AG08395 (cell line): ENCODE measurements at regions not wholly inside any gene's neighbourhood (a gene's known extent, or its start where the extent isn't known, plus 50 kb on each side); places are given as distances from the start of the nearest gene placed in this dataset.
"Not testable (repeated sequence)": the region's sequence is repeated elsewhere in the genome, so short reads cannot be mapped to it uniquely, and the experiment has no call there.

Experiments used
- DNase-seq: peaks from one replicate; pipeline ENCODE4 v3.0.0; 2012; ENCODE audit warnings: mixed read lengths, low spot score

- no peak for DNase-seq
Measured at GRCh38 chr11:71182791-71183677, 69.3 kb downstream of the SHANK2 start.

DNA sequence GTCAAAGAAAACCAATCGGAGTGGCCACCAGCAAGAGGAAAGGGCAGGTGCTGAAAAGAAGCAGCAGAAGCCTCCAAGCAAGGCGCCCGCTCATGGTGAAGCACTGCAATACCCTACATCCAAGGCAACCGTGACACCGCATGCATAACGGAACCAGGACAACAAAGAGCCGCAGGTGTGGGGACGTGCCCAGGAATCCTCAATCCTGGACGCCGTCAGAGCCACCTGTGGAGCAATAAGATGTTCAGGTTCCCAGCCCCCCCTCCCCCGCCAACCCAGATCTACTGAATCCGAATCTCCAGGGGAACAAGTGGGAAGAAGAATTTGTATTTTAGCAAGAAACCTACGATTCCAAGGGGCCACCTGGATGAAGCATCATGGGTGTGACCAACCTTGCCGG is 70.8 kb downstream of the SHANK2 start:
- no peak for DNase-seq

DNA sequence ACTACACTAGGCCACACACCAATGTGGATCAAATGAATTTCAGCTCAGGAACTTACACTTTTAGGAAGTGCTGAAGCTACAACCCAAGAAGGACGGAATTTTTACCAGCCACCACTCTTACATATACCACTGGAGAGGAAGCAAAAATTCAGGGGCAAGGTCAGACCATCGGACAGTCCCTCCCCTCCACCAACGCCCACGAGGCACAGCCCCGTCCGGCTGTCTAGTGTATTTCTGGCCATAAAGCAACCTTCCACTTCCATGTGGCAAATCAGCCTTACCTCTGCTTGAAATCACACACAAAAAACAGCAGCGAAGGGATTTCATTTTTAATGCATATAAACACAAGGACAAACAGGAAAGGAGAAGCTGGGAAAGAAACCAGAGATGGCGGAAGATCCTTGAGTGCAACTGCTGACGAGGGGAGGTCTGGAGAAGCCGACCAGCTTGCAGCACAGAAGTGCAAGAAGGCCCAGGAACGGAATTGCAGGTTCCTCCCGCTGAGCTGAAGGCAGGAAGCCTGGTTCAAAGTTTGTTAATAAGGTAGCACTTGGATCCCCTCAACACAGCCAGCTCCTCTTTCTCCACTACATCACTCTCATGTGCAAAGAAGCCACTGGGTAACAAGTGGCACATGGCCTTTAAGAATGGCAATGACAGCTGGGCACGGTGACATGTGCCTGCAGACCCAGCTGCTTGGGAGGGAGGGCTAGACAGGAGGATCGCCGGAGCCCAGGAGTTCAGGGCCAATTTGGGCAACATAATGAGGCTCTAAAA is 71.5 kb downstream of the SHANK2 start:
- DNase-seq, result no peak

GRCh38 chr11:71179877-71180605 is 72.3 kb downstream of the SHANK2 start:
- DNase-seq, result no peak

DNA sequence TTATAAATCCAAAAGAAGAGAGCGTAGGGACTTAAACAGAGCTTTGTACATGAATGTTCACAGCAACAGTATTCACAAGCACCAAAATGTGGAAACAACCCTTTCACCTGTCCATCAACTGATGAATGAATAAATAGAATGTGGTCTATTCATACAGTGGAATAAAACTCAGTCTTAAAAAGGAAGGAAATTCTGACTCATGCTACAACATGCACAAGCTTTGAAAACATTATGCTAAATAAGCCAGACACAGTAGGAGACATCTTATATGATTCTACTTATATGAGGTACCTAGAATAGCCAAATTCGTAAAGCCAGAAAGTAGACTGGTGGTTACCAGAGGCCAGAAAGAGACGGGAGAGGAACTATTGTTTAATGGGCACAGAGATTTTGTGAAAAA is 74.3 kb downstream of the SHANK2 start:
- DNase-seq, result no peak

DNA sequence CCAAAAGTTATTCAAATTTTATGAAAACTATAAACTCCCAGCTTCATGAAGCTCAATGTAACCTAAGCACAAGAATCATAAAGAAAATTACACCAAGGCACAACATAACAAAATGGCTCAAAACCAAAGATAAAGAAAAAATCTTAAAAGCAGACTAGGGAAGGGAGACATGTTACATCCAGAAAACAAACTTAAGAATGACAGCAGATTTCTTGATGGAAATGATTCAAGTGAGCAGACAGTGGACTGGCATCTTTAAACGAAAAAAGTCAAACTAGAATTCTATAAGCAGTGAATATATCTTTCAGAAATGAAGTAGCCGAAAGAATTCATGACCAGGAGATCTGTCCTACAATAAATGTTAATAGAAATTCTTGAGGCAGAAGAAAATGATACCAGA is 75.6 kb downstream of the SHANK2 start:
- no peak for DNase-seq

DNA sequence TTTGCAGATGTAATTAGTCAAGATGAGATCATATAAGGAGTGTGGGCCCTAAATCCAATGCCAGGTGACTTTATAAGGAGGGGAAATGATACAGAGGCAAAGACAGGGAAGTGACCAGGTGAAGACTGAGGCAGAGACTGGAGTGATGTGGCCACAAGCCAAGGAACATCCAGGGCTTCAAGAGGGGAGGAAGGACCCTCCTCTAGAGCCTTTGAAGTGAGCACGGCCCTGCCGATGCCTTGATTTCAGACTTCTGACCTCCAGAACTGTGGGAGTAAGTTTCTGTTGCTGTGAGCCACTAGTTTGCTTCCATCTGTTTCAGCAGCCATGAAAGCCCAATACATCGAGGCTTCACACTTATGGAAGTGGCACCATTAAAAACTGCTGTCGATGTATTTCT is 78.7 kb downstream of the SHANK2 start:
- DNase-seq, result no peak

DNA sequence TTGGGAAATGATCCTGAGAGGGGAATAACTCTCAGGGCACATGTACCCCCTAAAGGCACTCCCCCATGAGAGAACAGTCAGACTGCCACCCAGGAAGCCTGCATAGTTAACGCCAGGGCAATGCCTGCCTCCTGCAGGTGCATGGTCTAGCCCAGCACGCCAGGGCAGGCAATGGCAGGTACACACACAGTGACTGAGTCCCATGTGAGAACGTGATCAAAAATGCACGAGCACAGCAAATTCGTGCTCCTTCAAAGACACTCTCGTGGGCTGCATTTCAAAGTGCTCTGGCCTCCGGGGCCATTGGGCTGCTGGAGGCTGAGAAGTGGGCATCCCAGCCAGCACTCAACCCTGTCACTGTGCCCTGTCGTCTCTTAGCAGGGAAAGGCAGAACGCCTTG is 79.7 kb downstream of the SHANK2 start:
- no peak for DNase-seq

DNA sequence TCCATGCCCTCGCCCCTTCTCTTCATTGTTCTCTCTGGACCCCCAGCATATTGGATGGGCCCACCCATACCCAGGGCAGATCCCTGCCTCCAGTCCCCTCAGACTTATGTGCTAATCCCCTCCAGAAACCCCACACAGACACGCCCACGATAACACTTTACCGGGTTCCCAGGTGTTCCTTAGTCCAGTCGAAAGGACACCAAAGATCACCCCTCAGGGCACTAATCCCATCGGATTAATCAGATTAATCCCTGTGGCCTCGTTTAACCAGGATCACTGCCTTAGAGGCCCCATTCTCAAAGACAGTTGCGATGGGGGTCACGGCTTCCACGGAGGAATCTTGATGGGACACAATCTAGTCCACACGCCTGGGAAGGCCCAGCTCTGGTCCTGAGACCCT is 80.8 kb downstream of the SHANK2 start:
- no peak for DNase-seq

- DNase-seq, result no peak
Measured at GRCh38 chr11:71170624-71171423, 81.6 kb downstream of the SHANK2 start.

DNA sequence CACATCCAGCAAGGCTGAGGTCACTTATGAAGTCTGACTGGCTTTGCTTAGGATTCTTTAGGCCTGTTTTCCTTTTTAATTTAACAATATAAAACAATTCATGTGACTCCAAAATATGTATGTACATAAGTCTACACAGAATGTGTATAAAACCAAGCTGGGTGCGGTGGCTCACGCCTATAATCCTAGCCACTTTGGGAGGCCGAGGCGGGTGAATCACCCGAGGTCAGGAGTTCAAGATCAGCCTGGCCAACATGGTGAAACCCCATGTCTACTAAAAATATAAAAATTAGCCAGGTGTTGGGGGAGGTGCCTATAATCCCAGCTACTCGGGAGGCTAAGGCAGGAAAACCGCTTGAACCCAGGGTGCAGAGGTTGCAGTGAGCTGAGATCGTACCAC is 83.1 kb downstream of the SHANK2 start:
- no peak for DNase-seq

DNA sequence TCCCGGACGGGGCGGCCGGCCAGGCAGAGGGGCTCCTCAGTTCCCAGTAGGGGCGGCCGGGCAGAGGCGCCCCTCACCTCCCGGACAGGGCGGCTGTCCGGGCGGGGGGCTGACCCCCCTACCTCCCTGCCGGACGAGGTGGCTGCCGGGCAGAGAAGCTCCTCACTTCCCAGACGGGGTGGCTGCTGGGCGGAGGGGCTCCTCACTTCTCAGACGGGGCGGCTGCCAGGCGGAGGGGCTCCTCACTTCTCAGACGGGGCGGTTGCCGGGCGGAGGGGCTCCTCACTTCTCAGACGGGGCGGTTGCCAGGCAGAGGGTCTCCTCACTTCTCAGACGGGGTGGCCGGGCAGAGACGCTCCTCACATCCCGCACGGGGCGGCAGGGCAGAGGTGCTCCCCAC is 84.6 kb downstream of the SHANK2 start:
- not testable (repeated sequence) for DNase-seq

DNA sequence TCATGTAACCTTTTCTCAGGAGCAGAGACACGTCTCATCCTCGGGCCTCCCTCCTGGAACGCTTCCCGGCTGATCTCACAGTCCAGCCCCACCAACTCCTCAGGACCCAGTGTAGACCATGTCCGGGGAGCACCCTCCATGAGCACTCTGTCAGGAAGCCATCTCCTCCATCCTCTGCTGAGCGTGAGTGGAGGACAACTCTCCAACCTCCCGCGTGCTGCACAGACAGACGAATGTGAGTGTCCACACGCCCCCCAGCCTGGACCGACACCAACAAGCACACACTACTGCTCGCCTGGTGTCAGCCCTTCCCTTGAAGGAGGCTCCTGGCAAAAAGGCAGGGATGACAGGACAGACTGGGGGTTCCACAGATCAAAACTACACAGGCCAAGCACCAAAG is 86.6 kb downstream of the SHANK2 start:
- DNase-seq, result no peak

GRCh38 chr11:71164621-71165020 is 87.8 kb downstream of the SHANK2 start:
- no peak for DNase-seq

DNA sequence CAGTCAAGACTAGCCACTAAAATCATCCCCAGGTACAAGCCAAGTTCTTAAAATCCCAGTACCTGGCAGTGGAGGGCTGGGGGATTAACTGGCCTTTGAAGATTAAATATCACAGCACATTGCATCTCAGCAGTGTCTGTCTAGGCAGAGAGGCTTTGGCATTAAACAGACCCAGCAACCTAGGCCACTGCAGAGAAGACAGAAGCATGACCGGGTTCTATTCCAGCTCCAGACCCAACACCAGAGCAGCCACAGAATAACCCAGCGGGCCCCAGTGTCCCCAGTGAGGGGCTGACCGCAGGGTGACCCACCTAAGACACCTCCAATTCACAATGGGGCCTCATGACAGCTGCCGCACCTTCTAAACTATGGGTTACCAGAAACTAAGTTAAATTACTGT is 88.2 kb downstream of the SHANK2 start:
- DNase-seq, result no peak

GRCh38 chr11:71163371-71163770 is 89.0 kb downstream of the SHANK2 start:
- DNase-seq, result no peak

DNA sequence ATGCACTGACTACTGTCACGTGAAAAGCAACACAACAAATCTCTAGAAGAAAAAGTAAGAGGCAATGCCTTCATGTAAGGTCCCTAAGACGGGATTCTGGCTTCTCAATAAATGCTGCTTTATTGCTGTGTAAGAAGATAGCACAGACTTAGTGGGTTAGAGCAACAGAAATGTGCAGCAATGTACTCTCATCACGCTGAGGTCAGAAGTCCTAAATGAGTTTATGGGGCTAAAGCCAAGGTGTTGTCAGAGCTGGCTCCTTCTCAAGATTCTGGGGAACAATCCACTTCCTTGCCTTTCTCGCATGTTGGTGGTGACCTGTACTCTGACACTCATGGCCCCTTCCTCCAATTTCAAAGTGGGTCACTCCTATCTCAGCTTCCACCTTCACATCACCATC is 93.4 kb downstream of the SHANK2 start:
- DNase-seq, result no peak

GRCh38 chr11:71157676-71158075 is 94.7 kb downstream of the SHANK2 start:
- not testable (repeated sequence) for DNase-seq

GRCh38 chr11:71156301-71156700 is 96.1 kb downstream of the SHANK2 start:
- DNase-seq, result no peak

DNA sequence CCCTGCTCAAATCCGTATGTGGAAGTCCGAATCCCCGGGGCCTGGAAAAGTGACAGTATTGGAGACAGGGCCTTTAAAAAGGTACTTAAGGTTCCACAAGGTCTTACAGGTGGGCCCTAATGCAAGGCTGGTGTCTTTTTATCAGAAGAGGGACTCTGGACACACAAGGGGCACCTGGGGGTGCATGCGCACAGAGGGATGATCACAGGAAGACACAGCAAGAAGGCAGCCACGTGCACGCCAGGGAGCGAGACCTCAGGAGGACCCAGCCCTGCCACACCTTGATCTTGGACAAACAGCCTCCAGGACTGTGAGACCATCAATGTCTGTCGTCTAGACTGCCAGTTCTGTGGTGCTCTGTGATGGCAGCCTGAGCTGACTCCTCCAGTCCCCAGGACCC is 96.5 kb downstream of the SHANK2 start:
- DNase-seq, result no peak

DNA sequence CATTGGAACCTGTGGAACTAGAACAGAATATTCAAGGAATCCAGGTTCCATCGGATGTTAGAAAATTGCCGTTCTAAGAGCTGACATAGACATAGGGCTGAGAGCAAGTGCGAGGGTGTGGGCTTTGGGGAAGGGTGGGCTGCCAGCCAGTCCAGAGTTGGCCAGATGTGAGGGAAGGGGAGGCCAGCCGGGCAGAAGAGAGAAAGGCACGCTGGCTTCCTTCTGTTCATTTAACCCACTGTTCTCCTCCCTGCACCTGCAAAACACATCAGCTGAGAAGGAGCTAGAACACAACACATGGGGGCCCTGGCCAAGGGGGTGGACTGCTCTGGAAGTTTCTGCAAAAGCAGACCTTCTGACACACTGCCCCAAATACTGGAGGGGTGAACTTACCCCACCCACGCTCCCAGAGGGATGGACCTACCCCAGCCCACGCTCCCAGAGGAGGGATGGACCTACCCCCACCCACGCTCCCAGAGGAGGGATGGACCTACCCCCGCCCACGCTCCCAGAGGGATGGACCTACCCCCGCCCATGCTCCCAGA is 98.0 kb downstream of the SHANK2 start:
- DNase-seq, result no peak

DNA sequence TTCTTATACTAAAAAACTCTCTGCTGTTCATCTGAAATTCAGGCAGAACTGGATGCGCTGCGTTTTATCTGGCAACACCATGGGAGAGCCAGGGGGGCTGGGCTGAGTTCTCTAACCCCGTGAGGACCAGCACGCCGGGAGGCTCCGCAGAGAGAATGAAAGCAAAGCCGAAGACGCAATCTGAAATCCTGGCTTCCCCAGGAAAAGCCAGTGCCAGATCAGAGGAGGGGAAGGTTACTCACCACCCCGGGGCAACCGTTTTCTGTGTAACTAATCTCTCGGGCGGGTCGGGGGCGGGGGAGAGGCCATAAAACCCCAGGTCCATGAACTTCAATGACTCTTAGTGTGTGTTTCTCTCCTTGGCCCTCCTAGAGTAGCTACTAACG is 99.4 kb downstream of the SHANK2 start:
- peak; percentile 46 for DNase-seq
